ENCODE measurements at regions not wholly inside any gene's neighbourhood (a gene's known extent, or its start where the extent isn't known, plus 50 kb on each side); places are given as distances from the start of the nearest gene placed in this dataset.
A peak's percentile ranks its signal among the peaks of the same experiment; 100 is the strongest.

- intact Hi-C loops (cut with micrococcal nuclease): no loop called here
- POLR2A ChIA-PET: no interaction called here
- no peak overlapping the region for H3K4me3 Mint-ChIP-seq
- no peak for DNase-seq
- no peaks in the 10 kb centered on the region for H3K4me1 Mint-ChIP-seq (ENCODE audit: low read depth)
- CTCF ChIA-PET: no interaction called here
- no peaks in the 10 kb centered on the region for H3K36me3 Mint-ChIP-seq
- H3K27ac Mint-ChIP-seq: no peak overlapping the region
- H3K9me3 Mint-ChIP-seq: no peaks in the 10 kb centered on the region
- peaks cover 1% of the 10 kb centered on the region for H3K27me3 Mint-ChIP-seq
These were observed 115.8 kb upstream of the SIX3 start for GRCh38 chr2:44825702-44826101.

DNA sequence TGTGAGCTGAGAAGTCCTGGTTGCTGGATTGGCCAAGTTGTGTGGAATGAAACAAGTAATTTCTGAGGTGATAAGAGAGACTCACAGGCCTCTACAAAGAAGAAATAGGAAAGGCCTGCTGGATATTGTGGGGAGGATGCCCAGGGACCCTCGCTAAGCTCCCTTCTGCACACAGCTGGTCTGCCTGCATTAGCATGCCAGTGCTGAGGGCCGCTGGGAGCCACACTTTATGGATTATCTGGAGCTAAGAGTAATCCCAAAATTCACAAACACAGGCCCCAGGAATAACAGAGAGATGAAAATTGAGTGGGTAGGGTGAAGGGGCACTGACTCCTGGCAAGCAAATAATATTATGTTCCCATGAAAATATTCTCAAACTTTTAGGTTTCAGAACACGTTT is 114.9 kb upstream of the SIX3 start:
- Mint-ChIP-seq H3K4me3 (no peak overlapping the region), H3K36me3 (no peaks in the 10 kb centered on the region), H3K27ac (no peak overlapping the region), H3K9me3 (no peaks in the 10 kb centered on the region), H3K27me3 (peaks cover 2% of the 10 kb centered on the region), H3K4me1 (ENCODE audit: low read depth) (no peaks in the 10 kb centered on the region)
- DNase-seq: no peak
- POLR2A ChIA-PET: no interaction called here
- intact Hi-C loops (cut with micrococcal nuclease): no loop called here
- CTCF ChIA-PET: no interaction called here

GRCh38 chr2:44829771-44830170 is 111.7 kb upstream of the SIX3 start:
- intact Hi-C loops (cut with micrococcal nuclease): loop anchor here (10.0 kb wide), 2 partner anchors 735 to 1055 kb away; partner anchors contain the start of gene DYNC2LI1
- H3K4me1 Mint-ChIP-seq (ENCODE audit: low read depth): peaks cover 9% of the 10 kb centered on the region
- H3K27ac Mint-ChIP-seq: no peak overlapping the region
- H3K27me3 Mint-ChIP-seq: peaks cover 2% of the 10 kb centered on the region
- no peaks in the 10 kb centered on the region for H3K36me3 Mint-ChIP-seq
- ChIA-PET CTCF (no interaction called here), POLR2A (no interaction called here)
- DNase-seq: no peak
- H3K4me3 Mint-ChIP-seq: no peak overlapping the region
- H3K9me3 Mint-ChIP-seq: no peaks in the 10 kb centered on the region

DNA sequence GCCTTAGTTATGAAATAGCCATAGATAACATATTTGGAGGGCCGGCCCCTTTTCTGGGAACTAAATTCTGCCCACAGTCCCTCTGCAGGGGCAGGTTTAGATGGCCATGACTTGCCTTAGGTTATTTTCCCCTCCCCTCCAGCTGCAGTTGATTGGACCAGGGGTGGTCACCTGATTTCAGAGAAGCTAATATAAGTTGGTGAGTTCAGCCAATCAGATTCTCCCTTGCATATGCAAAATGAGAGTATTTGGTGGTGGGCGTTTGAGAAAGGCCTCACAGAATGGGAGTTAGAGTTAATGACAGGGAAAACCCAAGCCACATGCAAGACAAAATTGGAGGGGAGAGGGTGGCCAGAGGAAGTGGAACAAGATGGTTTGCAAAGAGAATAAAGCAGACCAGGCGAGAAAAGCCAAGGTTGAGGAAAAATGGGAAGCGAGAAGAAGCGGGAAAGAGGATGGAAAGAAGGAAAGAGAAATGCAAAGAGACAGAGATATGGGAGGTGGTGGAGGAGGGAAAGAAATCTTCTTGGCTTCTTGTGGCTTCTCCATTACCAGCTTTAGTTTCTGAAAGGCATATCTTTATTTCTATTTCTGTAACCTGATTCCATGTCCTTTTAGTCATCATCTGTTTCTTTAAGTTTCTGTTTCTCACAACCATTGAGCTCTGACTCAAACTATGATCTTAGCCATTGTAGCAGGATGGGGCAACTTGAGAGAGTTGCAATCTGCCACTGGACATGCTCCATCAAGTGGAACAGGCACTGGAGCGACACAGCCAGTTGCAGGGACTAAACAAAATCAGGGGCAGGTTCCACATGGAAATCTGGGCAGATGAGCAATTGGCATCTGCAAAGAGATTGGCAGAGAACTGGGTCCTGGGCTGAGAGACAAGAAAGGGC is 108.1 kb upstream of the SIX3 start:
- ChIA-PET CTCF (no interaction called here), POLR2A (interaction anchor here (0.7 kb wide), 1 partner anchor 859 kb away, joined by 3 read pairs; no protein-coding TSS in a partner anchor)
- peak overlapping the region; percentile 30 for H3K27ac Mint-ChIP-seq
- DNase-seq: peak; percentile 16
- no peak overlapping the region for H3K4me3 Mint-ChIP-seq
- no peaks in the 10 kb centered on the region for H3K9me3 Mint-ChIP-seq
- intact Hi-C loops (cut with micrococcal nuclease): loop anchor here (10.0 kb wide), 2 partner anchors 731 to 1059 kb away; partner anchors contain the start of gene DYNC2LI1
- H3K36me3 Mint-ChIP-seq: no peaks in the 10 kb centered on the region
- peaks cover 17% of the 10 kb centered on the region for H3K4me1 Mint-ChIP-seq (ENCODE audit: low read depth)
- peaks cover 7% of the 10 kb centered on the region for H3K27me3 Mint-ChIP-seq

DNA sequence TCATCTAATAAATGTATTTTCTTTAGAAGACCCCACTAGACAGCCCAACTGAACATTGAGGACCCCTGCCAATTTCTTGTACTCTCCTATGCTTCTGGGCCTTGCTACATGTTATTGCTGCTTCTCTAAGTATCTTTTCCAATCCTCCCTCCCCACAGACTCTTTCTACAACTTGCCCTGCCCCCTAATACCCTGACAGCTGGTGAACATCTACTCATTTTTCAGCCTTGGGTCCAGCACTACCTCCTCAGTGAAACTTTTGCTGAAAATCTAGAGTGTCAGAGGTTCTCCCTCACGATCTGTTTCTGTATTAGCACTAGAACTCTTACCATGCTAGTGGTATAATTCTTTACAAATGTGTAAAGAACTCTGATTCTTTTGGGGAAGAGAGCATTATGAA is 106.8 kb upstream of the SIX3 start:
- H3K27me3 Mint-ChIP-seq: peaks cover 10% of the 10 kb centered on the region
- H3K9me3 Mint-ChIP-seq: no peaks in the 10 kb centered on the region
- H3K4me1 Mint-ChIP-seq (ENCODE audit: low read depth): peaks cover 17% of the 10 kb centered on the region
- no peaks in the 10 kb centered on the region for H3K36me3 Mint-ChIP-seq
- POLR2A ChIA-PET: no interaction called here
- no peak overlapping the region for H3K27ac Mint-ChIP-seq
- DNase-seq: no peak
- H3K4me3 Mint-ChIP-seq: no peak overlapping the region
- CTCF ChIA-PET: interaction anchor here (0.5 kb wide), 1 partner anchor 307 kb away, joined by 3 read pairs; no protein-coding TSS in a partner anchor
- intact Hi-C loops (cut with micrococcal nuclease): loop anchor here (10.0 kb wide), 2 partner anchors 730 to 1060 kb away; partner anchors contain the start of gene DYNC2LI1

DNA sequence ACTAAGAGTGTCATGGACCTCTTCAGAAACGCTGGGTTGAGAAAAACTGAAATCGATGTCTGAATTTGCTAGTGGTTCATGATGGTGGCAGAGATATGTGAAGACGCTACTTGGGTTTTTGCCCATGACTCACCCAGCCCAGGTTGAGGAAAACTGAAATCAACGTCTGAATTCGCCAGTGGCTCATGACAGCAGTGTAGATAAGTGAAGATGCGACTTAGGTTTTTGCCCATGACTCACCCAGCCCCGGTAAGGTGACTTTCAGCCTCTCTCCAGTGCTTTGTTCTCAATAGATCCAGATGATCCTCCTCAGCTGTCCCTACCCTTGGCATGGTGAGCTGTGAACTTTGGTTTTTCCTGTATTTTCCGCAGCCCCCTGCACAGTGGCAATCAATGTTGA is 105.3 kb upstream of the SIX3 start:
- H3K36me3 Mint-ChIP-seq: no peaks in the 10 kb centered on the region
- H3K27me3 Mint-ChIP-seq: peaks cover 8% of the 10 kb centered on the region
- intact Hi-C loops (cut with micrococcal nuclease): loop anchor here (1.0 to 10.0 kb wide), 5 partner anchors 58 to 1061 kb away; partner anchors contain the start of gene DYNC2LI1
- H3K27ac Mint-ChIP-seq: peak overlapping the region; percentile 5
- peaks cover 17% of the 10 kb centered on the region for H3K4me1 Mint-ChIP-seq (ENCODE audit: low read depth)
- CTCF ChIA-PET: interaction anchor here (0.9 to 1.7 kb wide), 3 partner anchors 119 to 359 kb away, joined by 3 to 4 read pairs (median 4); no protein-coding TSS in a partner anchor
- H3K9me3 Mint-ChIP-seq: no peaks in the 10 kb centered on the region
- DNase-seq: peak; percentile 85
- no peak overlapping the region for H3K4me3 Mint-ChIP-seq
- POLR2A ChIA-PET: no interaction called here

DNA sequence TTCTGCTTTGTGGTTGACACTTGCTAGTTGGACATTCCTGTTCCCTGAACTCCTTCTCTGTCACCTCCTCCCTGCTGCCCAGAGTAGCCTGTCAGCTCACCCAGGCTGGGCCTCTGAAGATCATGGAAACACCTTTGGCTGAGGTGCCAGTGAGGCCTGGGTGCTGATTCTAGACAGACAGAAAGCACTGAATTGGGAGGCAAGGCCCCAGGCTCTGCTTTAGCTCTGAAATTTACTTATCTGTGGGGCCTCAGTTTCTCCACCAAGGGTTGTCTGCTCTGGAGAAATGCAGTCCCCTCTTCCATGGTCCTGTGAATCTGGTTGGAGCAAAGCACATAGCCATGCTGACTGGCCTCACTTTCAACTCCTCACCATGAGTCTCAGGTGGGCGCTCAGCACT is 104.6 kb upstream of the SIX3 start:
- POLR2A ChIA-PET: no interaction called here
- Mint-ChIP-seq H3K9me3 (no peaks in the 10 kb centered on the region), H3K27me3 (peaks cover 8% of the 10 kb centered on the region), H3K36me3 (no peaks in the 10 kb centered on the region), H3K27ac (no peak overlapping the region), H3K4me3 (no peak overlapping the region), H3K4me1 (ENCODE audit: low read depth) (peaks cover 17% of the 10 kb centered on the region)
- CTCF ChIA-PET: interaction anchor here (1.4 to 1.7 kb wide), 2 partner anchors 119 to 357 kb away, joined by 4 read pairs; no protein-coding TSS in a partner anchor
- no peak for DNase-seq
- intact Hi-C loops (cut with micrococcal nuclease): loop anchor here (1.0 to 10.0 kb wide), 5 partner anchors 57 to 1062 kb away; partner anchors contain the start of gene DYNC2LI1

- ChIA-PET CTCF (no interaction called here), POLR2A (no interaction called here)
- H3K4me1 Mint-ChIP-seq (ENCODE audit: low read depth): peaks cover 15% of the 10 kb centered on the region
- no peak for DNase-seq
- intact Hi-C loops (cut with micrococcal nuclease): loop anchor here (10.0 kb wide), 2 partner anchors 727 to 1063 kb away; partner anchors contain the start of gene DYNC2LI1
- H3K9me3 Mint-ChIP-seq: no peaks in the 10 kb centered on the region
- H3K36me3 Mint-ChIP-seq: no peaks in the 10 kb centered on the region
- no peak overlapping the region for H3K27ac Mint-ChIP-seq
- no peak overlapping the region for H3K4me3 Mint-ChIP-seq
- peaks cover 8% of the 10 kb centered on the region for H3K27me3 Mint-ChIP-seq
These were observed 103.2 kb upstream of the SIX3 start for GRCh38 chr2:44838116-44838790.

DNA sequence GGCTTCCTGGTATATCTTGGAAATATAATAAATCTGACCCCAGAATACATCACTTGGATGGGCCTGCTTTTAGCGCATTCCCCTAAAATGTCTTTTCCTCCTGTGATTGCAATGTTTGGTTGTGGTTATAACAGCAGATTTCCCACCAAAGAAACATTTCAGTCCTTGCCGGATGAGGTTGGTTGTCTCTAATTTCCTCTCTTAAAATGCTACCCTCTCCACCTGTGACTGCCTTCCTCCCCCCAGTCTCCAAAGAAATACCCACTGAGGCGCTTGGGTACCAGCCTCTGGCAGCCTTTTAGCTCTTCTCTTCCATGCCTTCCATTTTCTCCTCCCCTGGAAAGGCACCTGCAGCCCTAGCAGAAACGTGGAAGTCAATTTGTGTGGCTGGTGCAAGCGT is 102.1 kb upstream of the SIX3 start:
- no peak for DNase-seq
- peaks cover 8% of the 10 kb centered on the region for H3K4me1 Mint-ChIP-seq (ENCODE audit: low read depth)
- H3K4me3 Mint-ChIP-seq: no peak overlapping the region
- H3K27ac Mint-ChIP-seq: no peak overlapping the region
- no peaks in the 10 kb centered on the region for H3K36me3 Mint-ChIP-seq
- H3K27me3 Mint-ChIP-seq: peaks cover 8% of the 10 kb centered on the region
- no peaks in the 10 kb centered on the region for H3K9me3 Mint-ChIP-seq
- intact Hi-C loops (cut with micrococcal nuclease): loop anchor here (10.0 kb wide), 2 partner anchors 725 to 1065 kb away; partner anchors contain the start of gene DYNC2LI1
- POLR2A ChIA-PET: no interaction called here
- CTCF ChIA-PET: no interaction called here

- CTCF ChIA-PET: no interaction called here
- intact Hi-C loops (cut with micrococcal nuclease): loop anchor here (10.0 kb wide), 2 partner anchors 725 to 1065 kb away; partner anchors contain the start of gene DYNC2LI1
- Mint-ChIP-seq H3K4me1 (ENCODE audit: low read depth) (peaks cover 8% of the 10 kb centered on the region), H3K9me3 (no peaks in the 10 kb centered on the region), H3K36me3 (no peaks in the 10 kb centered on the region), H3K4me3 (no peak overlapping the region), H3K27ac (no peak overlapping the region), H3K27me3 (peaks cover 8% of the 10 kb centered on the region)
- POLR2A ChIA-PET: no interaction called here
- no peak for DNase-seq
These were observed 101.6 kb upstream of the SIX3 start for GRCh38 chr2:44839771-44840502.

DNA sequence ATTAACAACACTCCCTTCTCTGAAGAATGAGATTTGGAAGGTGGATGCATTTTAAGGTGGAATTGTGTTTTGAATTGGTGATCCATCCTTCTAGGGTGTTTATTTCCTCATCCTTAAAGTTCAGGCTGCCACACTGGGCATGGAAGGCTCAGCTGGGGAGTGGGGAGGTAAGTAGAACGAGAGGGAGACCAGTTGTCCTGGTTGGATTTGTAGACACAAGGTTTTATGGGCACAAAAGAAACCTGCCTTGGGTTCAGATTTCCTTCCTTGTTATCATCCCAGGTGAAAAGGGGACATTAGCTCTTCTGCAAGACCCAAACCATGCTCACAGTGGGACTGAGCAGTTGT is 101.0 kb upstream of the SIX3 start:
- no peaks in the 10 kb centered on the region for H3K9me3 Mint-ChIP-seq
- H3K4me1 Mint-ChIP-seq (ENCODE audit: low read depth): peaks cover 8% of the 10 kb centered on the region
- DNase-seq: no peak
- ChIA-PET POLR2A (no interaction called here), CTCF (no interaction called here)
- intact Hi-C loops (cut with micrococcal nuclease): no loop called here
- H3K36me3 Mint-ChIP-seq: no peaks in the 10 kb centered on the region
- H3K27ac Mint-ChIP-seq: no peak overlapping the region
- peaks cover 8% of the 10 kb centered on the region for H3K27me3 Mint-ChIP-seq
- H3K4me3 Mint-ChIP-seq: no peak overlapping the region

- ChIA-PET CTCF (no interaction called here), POLR2A (interaction anchor here (0.6 kb wide), 1 partner anchor 244 kb away, joined by 3 read pairs; no protein-coding TSS in a partner anchor)
- Mint-ChIP-seq H3K27ac (no peak overlapping the region), H3K27me3 (peaks cover 8% of the 10 kb centered on the region), H3K4me3 (no peak overlapping the region), H3K9me3 (no peaks in the 10 kb centered on the region), H3K4me1 (ENCODE audit: low read depth) (no peaks in the 10 kb centered on the region), H3K36me3 (no peaks in the 10 kb centered on the region)
- intact Hi-C loops (cut with micrococcal nuclease): no loop called here
- no peak for DNase-seq
These were observed 98.4 kb upstream of the SIX3 start for GRCh38 chr2:44843086-44843485.

Data from activated CD4-positive, alpha-beta memory T cell treated with anti-CD3 and anti-CD28 coated beads for 36 hours (primary cell).